Hematopoietic multipotent progenitor cell treated with erythropoietin and hydrocortisone succinate and interleukin-3 and kit ligand, for 6 days (in vitro differentiated cells): ENCODE measurements at regions not wholly inside any gene's neighbourhood (a gene's known extent, or its start where the extent isn't known, plus 50 kb on each side); places are given as distances from the start of the nearest gene placed in this dataset.
"Not testable (repeated sequence)": the region's sequence is repeated elsewhere in the genome, so short reads cannot be mapped to it uniquely, and the experiment has no call there.

ENCODE experiments used
- DNase-seq: peaks from one replicate; pipeline ENCODE4 v3.0.0-alpha.2; 2015

- DNase-seq: no peak
Observed at GRCh38 chr10:101280511-101280910, 51.2 kb upstream of the LBX1 start.

- DNase-seq: not testable (repeated sequence)
Observed at GRCh38 chr10:101280921-101281320, 51.7 kb upstream of the LBX1 start.

- no peak for DNase-seq
Observed at GRCh38 chr10:101282947-101283346, 53.7 kb upstream of the LBX1 start.

GRCh38 chr10:101283762-101284100, 54.5 kb upstream of the LBX1 start:
- no peak for DNase-seq

GRCh38 chr10:101284101-101284743, 55.0 kb upstream of the LBX1 start:
- DNase-seq: no peak

GRCh38 chr10:101284744-101285463, 55.6 kb upstream of the LBX1 start:
- no peak for DNase-seq

- no peak for DNase-seq
Observed at GRCh38 chr10:101285519-101286070, 56.3 kb upstream of the LBX1 start.

- no peak for DNase-seq
Observed at GRCh38 chr10:101286248-101287046, 57.2 kb upstream of the LBX1 start.

- DNase-seq: no peak
Observed at GRCh38 chr10:101287183-101287996, 58.1 kb upstream of the LBX1 start.

GRCh38 chr10:101287997-101288635, 58.9 kb upstream of the LBX1 start:
- peak; percentile 32 for DNase-seq

- no peak for DNase-seq
Observed at GRCh38 chr10:101289541-101289940, 60.3 kb upstream of the LBX1 start.

- no peak for DNase-seq
Observed at GRCh38 chr10:101290431-101290830, 61.2 kb upstream of the LBX1 start.

GRCh38 chr10:101290881-101291280, 61.6 kb upstream of the LBX1 start:
- peak; percentile 30 for DNase-seq

- peak; percentile 74 for DNase-seq
Observed at GRCh38 chr10:101291331-101292193, 62.3 kb upstream of the LBX1 start.

- peak; percentile 22 for DNase-seq
Observed at GRCh38 chr10:101292194-101293006, 61.6 kb upstream of the BTRC start.

GRCh38 chr10:101293007-101293723, 60.8 kb upstream of the BTRC start:
- DNase-seq: no peak

GRCh38 chr10:101294109-101294508, 59.9 kb upstream of the BTRC start:
- DNase-seq: no peak

- no peak for DNase-seq
Observed at GRCh38 chr10:101295261-101295660, 58.7 kb upstream of the BTRC start.

- DNase-seq: peak; percentile 79
Observed at GRCh38 chr10:101297901-101298486, 56.0 kb upstream of the BTRC start.
